LNCAP (cell line): ENCODE measurements at regions not wholly inside any gene's neighbourhood (a gene's known extent, or its start where the extent isn't known, plus 50 kb on each side); places are given as distances from the start of the nearest gene placed in this dataset.

Source experiments
- CTCF ChIP-seq: fragments of 450-650 bp; IDR thresholded peaks from 2 replicates; pipeline ENCODE4 v1.5.1; 2017; ENCODE audit warnings: mild to moderate bottlenecking

DNA sequence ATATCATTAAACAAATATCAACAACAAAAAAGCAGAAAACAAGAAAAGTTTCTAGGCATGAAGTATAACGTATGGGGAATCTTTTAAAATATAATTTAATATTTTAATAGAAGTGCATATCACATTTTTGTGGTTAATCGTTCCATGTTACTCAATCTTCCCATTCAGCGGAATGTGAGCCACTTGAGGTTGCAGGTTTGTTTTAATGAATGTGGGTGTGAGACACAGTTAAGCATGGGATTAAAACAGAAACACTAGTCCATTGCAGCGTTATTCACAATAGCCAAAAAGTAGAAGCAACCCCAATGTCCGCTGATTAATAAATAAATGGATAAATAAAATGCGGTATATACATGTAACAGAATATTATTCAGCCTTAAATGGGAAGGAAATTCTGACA lies 146.0 kb downstream of the NDFIP2 start:
- TF ChIP-seq CTCF, result no peak

GRCh38 chr13:79625517-79625916 lies 144.6 kb downstream of the NDFIP2 start:
- TF ChIP-seq CTCF, result no peak

- no peak for TF ChIP-seq CTCF
These were observed 140.9 kb downstream of the NDFIP2 start for GRCh38 chr13:79621902-79622301.

GRCh38 chr13:79621449-79621848 lies 140.5 kb downstream of the NDFIP2 start:
- no peak for TF ChIP-seq CTCF

GRCh38 chr13:79614250-79614918 lies 133.4 kb downstream of the NDFIP2 start:
- no peak for TF ChIP-seq CTCF

DNA sequence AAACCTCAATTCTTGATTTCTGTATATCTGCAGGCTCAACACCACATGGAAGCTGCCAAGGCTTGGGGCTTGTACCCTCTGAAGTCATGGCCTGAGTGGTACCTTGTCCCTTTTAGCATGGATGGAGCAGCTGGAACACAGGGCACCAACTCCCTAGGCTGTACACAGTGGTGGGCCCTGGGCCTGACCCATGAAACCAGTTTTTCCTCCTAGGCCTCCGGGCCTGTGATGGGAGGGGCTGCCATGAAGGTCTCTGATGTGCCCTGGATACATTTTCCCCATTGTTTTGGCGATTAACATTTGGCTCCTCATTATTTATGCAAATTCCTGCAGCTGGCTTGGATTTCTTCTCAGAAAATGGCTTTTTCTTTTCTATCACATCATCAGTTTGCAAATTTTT lies 131.6 kb downstream of the NDFIP2 start:
- no peak for TF ChIP-seq CTCF
